Right atrium auricular region (tissue), 2 donors: ENCODE measurements at regions not wholly inside any gene's neighbourhood (a gene's known extent, or its start where the extent isn't known, plus 50 kb on each side); places are given as distances from the start of the nearest gene placed in this dataset.

ENCODE experiments used
- DNase-seq: peaks from one replicate; pipeline ENCODE4 v3.0.0-alpha.2; 2019; ENCODE audit warnings: low spot score
- H3K27ac ChIP-seq, 2 donors: fragments of 200-600 bp; sonication (generic); 1 replicate in 1 of 2; 2 replicates in 1 of 2; pipeline ENCODE4 v1.5.1; 2016 to 2019
- H3K27me3 ChIP-seq, 2 donors: fragments of 200-600 bp; sonication (generic); one replicate each; pipeline versions ENCODE4 v1.5.1 to v1.6.0; 2017 to 2019
- H3K36me3 ChIP-seq: fragments of 200-600 bp; sonication (generic); one replicate; pipeline ENCODE4 v1.5.1; 2016
- H3K4me1 ChIP-seq, 2 donors: fragments of 200-600 bp; sonication (generic); one replicate each; pipeline versions ENCODE4 v1.5.1 to v1.6.0; 2017 to 2019
- H3K4me3 ChIP-seq, 2 donors: fragments of 200-600 bp; sonication (generic); 1 replicate in 1 of 2; 2 replicates in 1 of 2; pipeline ENCODE4 v1.5.1; 2017 to 2019; ENCODE audit warnings: mild to moderate bottlenecking in 1 of 2, moderate library complexity in 1 of 2
- H3K9me3 ChIP-seq, 2 donors: fragments of 200-600 bp; sonication (generic); one replicate each; pipeline ENCODE4 v1.5.1; 2019
- CTCF ChIP-seq, 2 donors: fragments of 200-600 bp; sonication (generic); IDR thresholded peaks; one replicate each; pipeline ENCODE4 v1.5.1; 2019; ENCODE audit warnings: antibody characterized with exemption in 2 of 2

GRCh38 chr2:45273412-45274249, 264.4 kb upstream of the SIX2 start:
- DNase-seq, result no peak
- no peaks in the 10 kb centered on the region for H3K27me3 ChIP-seq
- H3K4me1 ChIP-seq, result no peaks in the 10 kb centered on the region
- H3K4me3 ChIP-seq, result no peak overlapping the region
- H3K36me3 ChIP-seq, result no peaks in the 10 kb centered on the region
- H3K9me3 ChIP-seq, result no peaks in the 10 kb centered on the region
- H3K27ac ChIP-seq, result no peak overlapping the region
- TF ChIP-seq CTCF (IDR thresholded peaks at IDR 0.05), result no peak

- H3K4me3 ChIP-seq, result no peak overlapping the region
- no peaks in the 10 kb centered on the region for H3K4me1 ChIP-seq
- H3K9me3 ChIP-seq, result no peaks in the 10 kb centered on the region
Observed at GRCh38 chr2:45272549-45273265, 263.5 kb upstream of the SIX2 start.

GRCh38 chr2:45269149-45269793, 260.0 kb upstream of the SIX2 start:
- H3K27ac ChIP-seq, result no peak overlapping the region
- no peak overlapping the region for H3K4me3 ChIP-seq
- no peak for TF ChIP-seq CTCF (IDR thresholded peaks at IDR 0.05)
- H3K27me3 ChIP-seq, result no peaks in the 10 kb centered on the region
- no peaks in the 10 kb centered on the region for H3K9me3 ChIP-seq
- no peaks in the 10 kb centered on the region for H3K36me3 ChIP-seq
- DNase-seq, result no peak
- H3K4me1 ChIP-seq, result no peaks in the 10 kb centered on the region

More at GRCh38 chr2:45272549-45273265, 263.5 kb upstream of the SIX2 start:
- H3K36me3 ChIP-seq, result no peaks in the 10 kb centered on the region
- DNase-seq, result no peak
- no peak overlapping the region for H3K27ac ChIP-seq
- no peak for TF ChIP-seq CTCF (IDR thresholded peaks at IDR 0.05)
- H3K27me3 ChIP-seq, result no peaks in the 10 kb centered on the region

GRCh38 chr2:45268631-45269030, 259.4 kb upstream of the SIX2 start:
- H3K4me3 ChIP-seq, result no peak overlapping the region
- H3K27ac ChIP-seq, result no peak overlapping the region
- H3K36me3 ChIP-seq, result no peaks in the 10 kb centered on the region
- no peaks in the 10 kb centered on the region for H3K4me1 ChIP-seq
- H3K27me3 ChIP-seq, result no peaks in the 10 kb centered on the region
- TF ChIP-seq CTCF (IDR thresholded peaks at IDR 0.05), result no peak
- no peak for DNase-seq
- no peaks in the 10 kb centered on the region for H3K9me3 ChIP-seq

GRCh38 chr2:45267062-45267792, 258.0 kb upstream of the SIX2 start:
- Histone ChIP-seq H3K36me3 (no peaks in the 10 kb centered on the region), H3K9me3 (no peaks in the 10 kb centered on the region), H3K4me1 (no peaks in the 10 kb centered on the region), H3K4me3 (no peak overlapping the region), H3K27ac (no peak overlapping the region), H3K27me3 (no peaks in the 10 kb centered on the region)
- no peak for TF ChIP-seq CTCF (IDR thresholded peaks at IDR 0.05)
- no peak for DNase-seq
